NCI-H1436 treated with DMSO at 0.1 percent for 48 hours (cell line): ENCODE measurements at regions not wholly inside any gene's neighbourhood (a gene's known extent, or its start where the extent isn't known, plus 50 kb on each side); places are given as distances from the start of the nearest gene placed in this dataset.

Source experiments
- DNase-seq: peaks from one replicate; lab custom pipeline; 2025; lab: John Stamatoyannopoulos, UW

DNA sequence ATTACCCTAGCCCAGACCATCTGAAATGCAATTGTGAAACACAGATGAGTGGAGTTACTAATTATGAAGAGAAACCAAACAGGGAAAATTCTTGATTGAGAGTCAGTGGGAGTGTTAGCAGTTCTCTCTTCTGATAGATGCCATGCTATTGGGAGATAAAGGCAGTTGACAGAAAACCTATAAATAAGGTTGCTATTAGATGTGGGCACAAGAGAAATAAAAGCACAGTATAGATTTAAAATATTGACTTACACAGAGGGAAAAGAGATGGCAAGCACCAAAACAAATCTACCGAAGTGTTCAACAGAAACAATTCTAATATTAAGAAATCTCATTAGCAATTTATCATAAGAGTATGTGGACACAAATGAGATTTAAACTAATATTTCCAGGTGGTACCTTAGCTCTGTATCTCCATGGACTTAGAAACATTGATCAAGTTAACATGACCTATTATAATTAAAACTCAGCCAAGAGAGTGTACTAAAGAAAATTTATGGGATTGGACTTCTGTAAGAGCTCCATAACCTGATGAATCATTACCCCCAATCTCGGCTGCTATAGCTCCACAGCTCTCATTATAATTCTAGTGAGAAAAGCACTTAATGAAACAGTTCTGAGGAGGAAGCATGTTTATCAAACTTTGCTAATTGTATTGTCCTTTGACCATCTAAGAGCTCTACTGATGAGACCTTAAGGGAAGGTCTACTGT is 665.0 kb upstream of the RIOK2 start:
- DNase-seq, result no peak

- no peak for DNase-seq
These were observed 668.0 kb upstream of the RIOK2 start for GRCh38 chr5:97851036-97851435.

GRCh38 chr5:97854871-97855762 is 672.1 kb upstream of the RIOK2 start:
- no peak for DNase-seq

- DNase-seq, result no peak
These were observed 691.4 kb upstream of the RIOK2 start for GRCh38 chr5:97874491-97874890.

GRCh38 chr5:97876272-97876671 is 693.2 kb upstream of the RIOK2 start:
- DNase-seq, result no peak

DNA sequence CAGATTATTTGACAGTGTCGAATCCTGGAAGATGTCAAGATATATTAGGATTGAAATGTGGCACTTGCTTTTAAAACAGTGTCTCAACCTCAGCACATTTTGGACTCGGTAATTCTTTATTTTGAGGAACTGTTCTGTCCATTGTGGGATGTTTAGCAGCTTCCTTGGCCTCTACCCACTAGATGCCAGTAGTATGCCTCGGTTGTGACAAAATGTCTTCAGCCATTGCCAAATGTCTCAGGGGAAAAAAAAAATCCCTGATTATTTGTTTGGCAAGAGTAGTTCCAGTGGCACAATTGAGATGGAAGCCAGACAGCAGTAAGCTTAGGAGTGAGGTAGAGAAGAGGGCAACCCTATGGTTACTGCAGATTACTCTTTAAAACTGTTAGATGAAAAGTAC is 694.5 kb upstream of the RIOK2 start:
- no peak for DNase-seq

GRCh38 chr5:97888439-97888838 is 705.4 kb upstream of the RIOK2 start:
- no peak for DNase-seq

DNA sequence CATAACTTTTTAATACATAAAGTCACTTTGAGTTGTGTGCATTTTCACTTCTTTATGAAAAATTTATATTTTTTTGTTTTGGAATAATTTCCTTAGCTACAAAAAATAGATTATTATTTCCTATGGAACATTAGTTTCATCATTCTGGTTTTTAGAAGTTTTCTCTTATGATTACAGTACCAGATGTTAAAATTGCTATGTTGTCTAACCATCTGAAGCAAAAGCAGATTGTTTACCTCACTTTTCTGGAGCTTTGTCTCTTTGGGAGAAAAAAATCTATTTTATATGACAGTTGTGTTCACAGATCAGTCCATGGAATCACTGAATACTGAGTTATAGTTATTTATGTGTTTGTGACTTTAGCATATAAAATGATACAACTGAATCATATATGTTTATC is 708.9 kb upstream of the RIOK2 start:
- no peak for DNase-seq

GRCh38 chr5:97903742-97904141 is 720.7 kb upstream of the RIOK2 start:
- no peak for DNase-seq

DNA sequence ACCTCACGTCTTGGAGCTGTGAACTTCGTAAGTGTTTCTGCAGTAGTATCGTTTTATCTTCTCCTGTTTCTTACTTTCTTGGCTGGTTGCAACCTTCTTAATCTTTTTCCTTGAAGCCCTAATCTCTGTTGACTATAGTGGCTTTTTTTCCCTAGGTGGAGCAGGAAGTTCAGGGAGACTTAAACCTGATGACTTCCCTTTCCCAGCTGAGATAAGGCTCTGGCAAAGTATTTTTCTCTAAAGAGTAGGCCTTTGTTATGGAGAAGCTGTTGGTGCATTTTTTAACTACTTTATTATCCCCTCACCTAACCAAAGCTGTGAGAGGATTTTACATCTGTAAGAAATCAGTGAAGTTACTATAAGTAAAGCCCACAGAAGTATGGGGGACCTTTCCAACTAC is 723.1 kb upstream of the RIOK2 start:
- DNase-seq, result no peak

GRCh38 chr5:97907646-97908400 is 724.8 kb upstream of the RIOK2 start:
- DNase-seq, result no peak

DNA sequence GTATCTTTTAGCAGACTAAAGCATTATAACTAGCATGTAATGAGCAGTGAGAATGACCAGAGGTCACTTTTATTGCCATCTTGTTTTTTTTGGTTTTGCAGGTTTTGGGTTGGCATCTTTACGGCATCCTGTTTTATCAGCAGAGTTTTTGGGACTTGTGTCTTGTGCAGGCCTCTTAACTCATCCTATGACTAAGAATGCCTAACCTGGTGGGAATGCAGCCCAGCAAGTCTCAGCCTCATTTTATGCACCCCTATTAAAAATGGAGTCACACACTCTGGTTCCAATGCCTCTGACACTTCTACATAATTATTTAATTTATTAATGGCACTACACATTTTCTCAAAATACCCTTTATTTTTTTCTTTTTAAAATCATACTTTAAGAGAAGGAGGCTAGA is 726.5 kb upstream of the RIOK2 start:
- DNase-seq, result no peak

- no peak for DNase-seq
These were observed 731.4 kb upstream of the RIOK2 start for GRCh38 chr5:97914483-97914882.

DNA sequence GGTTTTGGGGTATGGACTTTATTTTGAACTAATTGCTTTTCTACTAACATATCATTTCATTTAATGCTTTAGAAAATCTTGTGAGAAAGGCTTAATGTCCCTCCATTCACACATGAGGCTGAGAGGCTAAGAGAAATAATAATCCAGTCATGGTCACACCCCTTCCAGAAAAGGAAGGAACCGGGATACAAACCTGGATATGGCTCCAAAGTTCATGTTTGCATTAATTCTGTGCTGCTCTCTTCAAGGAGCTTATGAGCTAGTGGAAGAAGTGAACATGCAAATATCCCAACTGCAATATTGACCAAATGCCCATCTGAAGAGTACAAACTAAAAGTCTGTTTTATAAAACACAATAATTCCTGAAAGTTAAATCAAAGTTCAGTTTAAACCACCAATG is 732.1 kb upstream of the RIOK2 start:
- no peak for DNase-seq

GRCh38 chr5:97918057-97918456 is 735.0 kb upstream of the RIOK2 start:
- DNase-seq, result no peak

- DNase-seq, result no peak
These were observed 735.6 kb upstream of the RIOK2 start for GRCh38 chr5:97918620-97919019.

GRCh38 chr5:97919719-97920118 is 736.7 kb upstream of the RIOK2 start:
- DNase-seq, result no peak

- no peak for DNase-seq
These were observed 739.7 kb upstream of the RIOK2 start for GRCh38 chr5:97922776-97923175.

GRCh38 chr5:97923496-97923895 is 740.4 kb upstream of the RIOK2 start:
- no peak for DNase-seq

DNA sequence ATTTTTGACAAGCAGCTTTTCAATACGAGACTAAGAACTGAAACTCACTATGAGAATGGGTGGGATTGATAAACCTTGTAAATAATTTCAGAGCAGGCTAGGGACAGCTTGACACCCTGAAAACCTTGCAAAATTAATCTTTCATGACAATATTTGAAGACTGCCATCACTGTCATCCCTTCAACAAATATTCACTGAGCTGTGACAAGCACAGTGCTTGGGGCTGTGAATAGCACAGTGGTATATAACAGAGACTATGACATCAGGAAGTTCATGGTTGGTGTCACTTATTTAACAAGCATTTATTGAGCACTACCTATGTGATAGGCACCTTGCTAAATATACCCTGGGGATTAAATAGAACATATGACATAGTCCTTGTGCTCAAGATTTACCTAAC is 741.0 kb upstream of the RIOK2 start:
- no peak for DNase-seq

GRCh38 chr5:97929383-97929782 is 746.3 kb upstream of the RIOK2 start:
- no peak for DNase-seq

DNA sequence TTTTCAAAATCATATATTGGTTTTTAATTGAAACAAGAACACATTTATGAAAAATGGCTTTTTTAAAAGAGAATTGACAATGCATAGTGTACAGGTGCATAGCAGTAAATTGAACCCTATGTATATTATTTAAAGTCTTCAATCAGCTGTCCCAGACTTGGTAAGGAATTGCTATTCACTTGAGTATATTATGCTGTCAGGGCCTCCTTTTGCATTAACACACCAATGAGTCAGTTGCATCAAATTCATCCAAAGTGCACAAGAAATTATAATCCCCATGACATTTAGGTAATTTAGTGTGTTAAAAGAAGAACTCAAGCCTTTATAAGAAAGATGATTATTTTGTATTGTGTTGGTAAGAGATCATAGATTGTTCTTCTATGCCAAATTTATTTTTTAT is 748.8 kb upstream of the RIOK2 start:
- DNase-seq, result no peak

DNA sequence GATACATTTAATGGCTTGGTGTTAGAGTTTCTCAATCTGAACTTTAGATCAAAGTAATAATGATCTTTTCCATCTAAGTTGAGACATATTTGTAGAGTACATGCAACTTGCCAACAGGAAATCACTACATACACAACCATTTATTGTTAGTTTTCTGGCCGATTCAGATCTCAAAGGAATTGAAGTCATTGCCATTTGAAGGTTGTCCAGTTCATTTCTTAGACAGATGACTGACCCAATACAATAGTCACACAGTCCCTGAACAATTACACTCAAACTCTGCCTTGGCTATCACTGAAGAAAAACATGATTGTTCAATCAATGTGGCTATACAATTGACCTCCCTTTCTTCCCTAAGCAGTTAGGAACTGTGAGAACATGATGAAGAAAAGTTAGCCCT is 753.2 kb upstream of the RIOK2 start:
- DNase-seq, result no peak
